ENCODE measurements at regions not wholly inside any gene's neighbourhood (a gene's known extent, or its start where the extent isn't known, plus 50 kb on each side); places are given as distances from the start of the nearest gene placed in this dataset.

DNA sequence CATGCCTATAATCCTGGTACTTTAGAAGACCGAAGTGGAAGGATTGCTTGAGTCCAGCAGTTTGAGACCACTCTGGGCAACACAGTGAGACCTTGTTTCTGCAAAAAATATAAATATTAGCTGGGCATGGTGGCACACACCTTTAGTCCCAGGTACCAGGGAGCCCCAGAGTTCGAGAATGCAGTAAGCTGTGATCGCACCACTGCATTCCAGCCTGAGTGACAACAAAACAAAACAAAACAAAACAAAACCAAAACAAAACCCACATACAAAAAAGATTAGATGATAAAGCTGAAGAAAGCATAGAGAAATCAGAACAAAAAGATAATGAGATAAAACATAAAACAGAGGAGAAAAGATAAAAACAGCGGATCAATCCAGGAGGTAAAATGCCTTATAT, 62.1 kb downstream of the TCF20 start:
- no peak for TF ChIP-seq EZH2 (IDR thresholded peaks at IDR 0.05; ENCODE audit: borderline replicate concordance, low read depth, low read length, poor library complexity, severe bottlenecking)
- TF ChIP-seq, protein P1, sequence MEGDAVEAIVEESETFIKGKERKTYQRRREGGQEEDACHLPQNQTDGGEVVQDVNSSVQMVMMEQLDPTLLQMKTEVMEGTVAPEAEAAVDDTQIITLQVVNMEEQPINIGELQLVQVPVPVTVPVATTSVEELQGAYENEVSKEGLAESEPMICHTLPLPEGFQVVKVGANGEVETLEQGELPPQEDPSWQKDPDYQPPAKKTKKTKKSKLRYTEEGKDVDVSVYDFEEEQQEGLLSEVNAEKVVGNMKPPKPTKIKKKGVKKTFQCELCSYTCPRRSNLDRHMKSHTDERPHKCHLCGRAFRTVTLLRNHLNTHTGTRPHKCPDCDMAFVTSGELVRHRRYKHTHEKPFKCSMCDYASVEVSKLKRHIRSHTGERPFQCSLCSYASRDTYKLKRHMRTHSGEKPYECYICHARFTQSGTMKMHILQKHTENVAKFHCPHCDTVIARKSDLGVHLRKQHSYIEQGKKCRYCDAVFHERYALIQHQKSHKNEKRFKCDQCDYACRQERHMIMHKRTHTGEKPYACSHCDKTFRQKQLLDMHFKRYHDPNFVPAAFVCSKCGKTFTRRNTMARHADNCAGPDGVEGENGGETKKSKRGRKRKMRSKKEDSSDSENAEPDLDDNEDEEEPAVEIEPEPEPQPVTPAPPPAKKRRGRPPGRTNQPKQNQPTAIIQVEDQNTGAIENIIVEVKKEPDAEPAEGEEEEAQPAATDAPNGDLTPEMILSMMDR (conservative IDR thresholded peaks at IDR 0.05; ENCODE audit: low read depth, low read length) = no peak
- Histone ChIP-seq H3K27ac (ENCODE audit: low read depth, low read length, poor library complexity, severe bottlenecking) (no peak overlapping the region), H3K9me3 (ENCODE audit: low read depth, low read length, poor library complexity, severe bottlenecking) (no peaks in the 10 kb centered on the region), H3K4me1 (ENCODE audit: insufficient read depth, low read length, poor library complexity, severe bottlenecking) (no peaks in the 10 kb centered on the region), H3K4me3 (ENCODE audit: low read depth, low read length, poor library complexity, severe bottlenecking) (no peak overlapping the region), H3K36me3 (ENCODE audit: insufficient read depth, low read length, poor library complexity, severe bottlenecking) (peaks cover 32% of the 10 kb centered on the region), H3K27me3 (replicated peaks; ENCODE audit: insufficient read depth, low read depth, low read length, poor library complexity) (no peaks in the 10 kb centered on the region)
- BruUV-seq (replicated peaks) = no TSS peak
- DNase-seq (ENCODE audit: low spot score) = no peak
- CTCF ChIA-PET = no interaction called here
- intact Hi-C loops (cut with micrococcal nuclease; ENCODE audit: unreplicated experiment) = no loop called here
- POLR2A ChIA-PET (ENCODE audit: low non-redundant PET) = no interaction called here

DNA sequence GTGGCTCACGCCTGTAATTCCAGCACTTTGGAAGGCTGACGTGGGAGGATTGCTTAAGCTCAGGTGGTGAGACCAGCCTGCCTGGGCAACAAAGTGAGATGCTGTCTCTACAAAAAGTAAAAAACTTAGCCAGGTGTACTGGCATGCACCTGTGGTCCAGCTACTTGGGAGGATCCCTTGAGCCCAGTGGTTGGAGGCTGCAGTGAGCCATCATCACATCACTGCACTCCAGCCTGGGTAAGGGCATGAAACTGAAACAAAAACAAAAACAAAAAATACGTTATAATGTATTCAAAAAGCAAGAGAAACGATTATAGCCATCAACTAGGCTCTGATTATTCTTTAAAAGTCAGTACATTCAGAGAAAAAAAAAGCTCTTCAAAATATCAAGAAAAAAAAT, 62.5 kb downstream of the TCF20 start:
- H3K27me3 ChIP-seq (replicated peaks; ENCODE audit: insufficient read depth, low read depth, low read length, poor library complexity) = no peaks in the 10 kb centered on the region
- POLR2A ChIA-PET (ENCODE audit: low non-redundant PET) = no interaction called here
- no peak overlapping the region for H3K4me3 ChIP-seq (ENCODE audit: low read depth, low read length, poor library complexity, severe bottlenecking)
- H3K27ac ChIP-seq (ENCODE audit: low read depth, low read length, poor library complexity, severe bottlenecking) = no peak overlapping the region
- no peaks in the 10 kb centered on the region for H3K4me1 ChIP-seq (ENCODE audit: insufficient read depth, low read length, poor library complexity, severe bottlenecking)
- CTCF ChIA-PET = no interaction called here
- intact Hi-C loops (cut with micrococcal nuclease; ENCODE audit: unreplicated experiment) = no loop called here
- TF ChIP-seq EZH2 (IDR thresholded peaks at IDR 0.05; ENCODE audit: borderline replicate concordance, low read depth, low read length, poor library complexity, severe bottlenecking) = no peak
- TF ChIP-seq, protein P1 (conservative IDR thresholded peaks at IDR 0.05; ENCODE audit: low read depth, low read length) = no peak
- no peak for DNase-seq (ENCODE audit: low spot score)
- BruUV-seq (replicated peaks) = no TSS peak
- peaks cover 28% of the 10 kb centered on the region for H3K36me3 ChIP-seq (ENCODE audit: insufficient read depth, low read length, poor library complexity, severe bottlenecking)
- no peaks in the 10 kb centered on the region for H3K9me3 ChIP-seq (ENCODE audit: low read depth, low read length, poor library complexity, severe bottlenecking)

DNA sequence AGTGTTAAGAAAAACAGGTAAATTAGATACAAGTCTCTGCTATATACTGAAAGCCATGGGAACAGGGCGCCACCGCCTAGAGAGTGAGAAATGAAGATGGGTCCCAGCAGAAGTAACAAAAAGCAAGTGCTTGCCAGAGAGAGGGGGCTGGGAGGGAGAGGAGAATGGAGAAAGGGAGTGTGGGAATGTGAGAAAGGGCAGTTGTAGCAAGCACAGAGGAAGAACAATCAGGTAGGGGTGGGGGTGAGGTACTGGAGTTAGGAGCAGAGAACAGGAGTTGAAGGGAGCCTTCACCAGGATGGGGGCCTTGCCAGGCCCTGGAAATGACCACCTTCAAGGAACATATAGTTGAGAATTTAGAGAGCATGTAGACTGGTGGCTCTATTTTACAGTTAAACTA, 66.8 kb downstream of the TCF20 start:
- ChIA-PET POLR2A (ENCODE audit: low non-redundant PET) (no interaction called here), CTCF (no interaction called here)
- H3K27ac ChIP-seq (ENCODE audit: low read depth, low read length, poor library complexity, severe bottlenecking) = no peak overlapping the region
- intact Hi-C loops (cut with micrococcal nuclease; ENCODE audit: unreplicated experiment) = no loop called here
- BruUV-seq (replicated peaks) = no TSS peak
- no peak for DNase-seq (ENCODE audit: low spot score)
- H3K27me3 ChIP-seq (replicated peaks; ENCODE audit: insufficient read depth, low read depth, low read length, poor library complexity) = no peaks in the 10 kb centered on the region
- no peaks in the 10 kb centered on the region for H3K36me3 ChIP-seq (ENCODE audit: insufficient read depth, low read length, poor library complexity, severe bottlenecking)
- no peaks in the 10 kb centered on the region for H3K9me3 ChIP-seq (ENCODE audit: low read depth, low read length, poor library complexity, severe bottlenecking)
- no peak overlapping the region for H3K4me3 ChIP-seq (ENCODE audit: low read depth, low read length, poor library complexity, severe bottlenecking)
- TF ChIP-seq, protein P1 (conservative IDR thresholded peaks at IDR 0.05; ENCODE audit: low read depth, low read length) = no peak
- no peak for TF ChIP-seq EZH2 (IDR thresholded peaks at IDR 0.05; ENCODE audit: borderline replicate concordance, low read depth, low read length, poor library complexity, severe bottlenecking)
- H3K4me1 ChIP-seq (ENCODE audit: insufficient read depth, low read length, poor library complexity, severe bottlenecking) = no peaks in the 10 kb centered on the region
